ENCODE measurements at regions not wholly inside any gene's neighbourhood (a gene's known extent, or its start where the extent isn't known, plus 50 kb on each side); places are given as distances from the start of the nearest gene placed in this dataset.

DNA sequence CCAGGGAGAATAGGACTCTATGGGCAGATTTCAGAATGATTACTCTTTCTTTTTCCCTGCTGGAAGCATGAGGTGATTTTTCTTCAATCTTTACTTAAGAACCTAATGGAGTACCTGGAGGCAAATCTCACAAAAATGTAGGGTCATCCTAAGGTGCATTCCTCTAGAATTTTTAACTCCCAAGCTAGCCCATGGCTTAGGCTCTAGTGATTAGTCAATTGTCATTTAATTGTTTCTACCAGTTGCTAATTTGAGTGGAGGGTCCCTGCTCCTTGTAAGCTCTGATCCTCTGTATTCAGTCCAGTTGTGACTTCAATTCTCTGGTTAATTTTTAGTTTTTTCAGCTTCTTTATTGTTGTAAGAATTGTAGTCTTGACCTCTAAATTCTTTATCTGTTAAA is 467.0 kb downstream of the HTR1A start:
- Mint-ChIP-seq H3K9me3 (no peaks in the 10 kb centered on the region; a peak in 1 of 5 replicates), H3K36me3 (ENCODE audit: insufficient read depth in 1 of 3, low read depth in 3 of 3) (no peaks in the 10 kb centered on the region), H3K4me1 (peaks cover 7 to 9% of the 10 kb centered on the region in 2 experiments), H3K4me3 (no peak overlapping the region), H3K27ac (peak overlapping the region in 1 of 3 experiments; percentile 84; a peak in 4 of 7 replicates), H3K27me3 (ENCODE audit: low read depth) (no peaks in the 10 kb centered on the region)
- no peaks in the 10 kb centered on the region for H3K79me2 ChIP-seq (ENCODE audit: insufficient read depth, low read length)
- no peaks in the 10 kb centered on the region for H3K4me1 ChIP-seq (ENCODE audit: insufficient read depth, low read length)
- H3K9ac ChIP-seq (ENCODE audit: extremely low read depth, insufficient read length, low read length), result no peak overlapping the region
- H3K27me3 ChIP-seq (ENCODE audit: insufficient read depth, low read length), result no peaks in the 10 kb centered on the region
- H3K23ac ChIP-seq (ENCODE audit: insufficient read length, low read depth, low read length), result no peak overlapping the region
- no peaks in the 10 kb centered on the region for H3K23me2 ChIP-seq (ENCODE audit: insufficient read length, low read depth, low read length, poor library complexity, severe bottlenecking)
- H4K91ac ChIP-seq (ENCODE audit: insufficient read length, low read depth, low read length), result no peak overlapping the region
- no peaks in the 10 kb centered on the region for H3K9me3 ChIP-seq (ENCODE audit: control insufficient read depth, low read depth, low read length)
- no peak overlapping the region for H4K8ac ChIP-seq (replicated peaks; ENCODE audit: insufficient read length, low read depth, low read length)
- no peak overlapping the region for H2BK20ac ChIP-seq (ENCODE audit: low read depth, low read length, poor library complexity, severe bottlenecking)
- no peak overlapping the region for H2BK5ac ChIP-seq (ENCODE audit: insufficient read length, low read length)
- no peaks in the 10 kb centered on the region for H4K20me1 ChIP-seq (ENCODE audit: control insufficient read depth, insufficient read depth, insufficient read length)
- no peak overlapping the region for H3K14ac ChIP-seq (ENCODE audit: insufficient read depth, low read length)
- no peak overlapping the region for H3K18ac ChIP-seq (ENCODE audit: insufficient read length, low read depth, low read length)
- H3K4ac ChIP-seq (ENCODE audit: low read depth, low read length), result no peak overlapping the region
- no peak overlapping the region for H2AK5ac ChIP-seq (ENCODE audit: insufficient read length, low read length)
- H3K27ac ChIP-seq (ENCODE audit: insufficient read length, low read depth, low read length), result no peak overlapping the region
- H3T11ph ChIP-seq (ENCODE audit: low read length), result no peak overlapping the region
- no peak overlapping the region for H4K5ac ChIP-seq (ENCODE audit: insufficient read length, low read depth, low read length)
- no peak overlapping the region for H3K56ac ChIP-seq (ENCODE audit: insufficient read length, low read depth, low read length)
- H2BK120ac ChIP-seq (ENCODE audit: low read depth, low read length, poor library complexity, severe bottlenecking), result no peak overlapping the region
- H2BK12ac ChIP-seq (ENCODE audit: insufficient read length, low read depth, low read length), result no peak overlapping the region
- H2BK15ac ChIP-seq (ENCODE audit: low read depth, low read length), result no peak overlapping the region
- TF ChIP-seq, protein P1, sequence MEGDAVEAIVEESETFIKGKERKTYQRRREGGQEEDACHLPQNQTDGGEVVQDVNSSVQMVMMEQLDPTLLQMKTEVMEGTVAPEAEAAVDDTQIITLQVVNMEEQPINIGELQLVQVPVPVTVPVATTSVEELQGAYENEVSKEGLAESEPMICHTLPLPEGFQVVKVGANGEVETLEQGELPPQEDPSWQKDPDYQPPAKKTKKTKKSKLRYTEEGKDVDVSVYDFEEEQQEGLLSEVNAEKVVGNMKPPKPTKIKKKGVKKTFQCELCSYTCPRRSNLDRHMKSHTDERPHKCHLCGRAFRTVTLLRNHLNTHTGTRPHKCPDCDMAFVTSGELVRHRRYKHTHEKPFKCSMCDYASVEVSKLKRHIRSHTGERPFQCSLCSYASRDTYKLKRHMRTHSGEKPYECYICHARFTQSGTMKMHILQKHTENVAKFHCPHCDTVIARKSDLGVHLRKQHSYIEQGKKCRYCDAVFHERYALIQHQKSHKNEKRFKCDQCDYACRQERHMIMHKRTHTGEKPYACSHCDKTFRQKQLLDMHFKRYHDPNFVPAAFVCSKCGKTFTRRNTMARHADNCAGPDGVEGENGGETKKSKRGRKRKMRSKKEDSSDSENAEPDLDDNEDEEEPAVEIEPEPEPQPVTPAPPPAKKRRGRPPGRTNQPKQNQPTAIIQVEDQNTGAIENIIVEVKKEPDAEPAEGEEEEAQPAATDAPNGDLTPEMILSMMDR (conservative IDR thresholded peaks at IDR 0.05), result no peak
- no peak overlapping the region for H2AFZ ChIP-seq (ENCODE audit: low read length)
- no peak for DNase-seq
- no peaks in the 10 kb centered on the region for H3K79me1 ChIP-seq (ENCODE audit: insufficient read depth, low read depth, low read length, poor library complexity, severe bottlenecking)
- H3K4me2 ChIP-seq (ENCODE audit: insufficient read depth, insufficient read length, low read length), result no peak overlapping the region

All from H9 (cell line).